Naive thymus-derived CD4-positive, alpha-beta T cell (primary cell): ENCODE measurements at regions not wholly inside any gene's neighbourhood (a gene's known extent, or its start where the extent isn't known, plus 50 kb on each side); places are given as distances from the start of the nearest gene placed in this dataset.
A peak's percentile ranks its signal among the peaks of the same experiment; 100 is the strongest.

Source experiments
- ATAC-seq: fragments of 150-1000 bp; cut with Tn5 transposase; 2 replicates; pipeline ENCODE4 v1.10.0; 2021; ENCODE audit warnings: mild to moderate bottlenecking, moderate library complexity
- CTCF ChIA-PET: fragments of 350-600 bp; sonication (Branson Sonifier 250); formaldehyde crosslinking; loops from one replicate; lab custom pipeline; 2021; ENCODE audit warnings: antibody characterized with exemption; lab: Charles Lee
- POLR2A ChIA-PET: fragments of 350-600 bp; sonication (Branson Sonifier 250); formaldehyde crosslinking; loops from one replicate; lab custom pipeline; 2021; ENCODE audit warnings: antibody characterized with exemption, inconsistent platforms; lab: Charles Lee
- DNase-seq, 9 donors: peaks; one replicate each; pipeline versions ENCODE4 v3.0.0 to v3.0.0-alpha.2; 2020 to 2022; ENCODE audit warnings: mixed read lengths in 1 of 9
- H3K27ac ChIP-seq: one replicate; pipeline ENCODE4 v1.7.0; 2013; ENCODE audit warnings: mild to moderate bottlenecking, low read depth, low read length, moderate library complexity
- H3K27me3 ChIP-seq, 2 donors: one replicate each; pipeline ENCODE4 v1.7.0; 2013; ENCODE audit warnings: low read length in 2 of 2, mild to moderate bottlenecking in 2 of 2, moderate library complexity in 2 of 2; ENCODE audit not compliant: control insufficient read depth in 2 of 2, insufficient read depth in 2 of 2
- H3K36me3 ChIP-seq, 3 experiments: 1 replicate in 2 of 3; 2 replicates in 1 of 3; pipeline ENCODE4 v1.7.0; 2013; ENCODE audit warnings: low read length in 3 of 3, mild to moderate bottlenecking in 3 of 3, moderate library complexity in 1 of 3; ENCODE audit not compliant: insufficient read depth in 3 of 3, control insufficient read depth in 2 of 3
- H3K4me1 ChIP-seq, 2 donors: one replicate each; pipeline ENCODE4 v1.7.0; 2013; ENCODE audit warnings: low read length in 2 of 2, mild to moderate bottlenecking in 2 of 2, moderate library complexity in 1 of 2; ENCODE audit not compliant: control insufficient read depth in 2 of 2, insufficient read depth in 2 of 2
- H3K4me3 ChIP-seq: 2 replicates; pipeline ENCODE4 v1.7.0; 2013; ENCODE audit warnings: mild to moderate bottlenecking, low read length
- H3K9me3 ChIP-seq, 3 experiments: 1 replicate in 2 of 3; 2 replicates in 1 of 3; pipeline ENCODE4 v1.7.0; 2013; ENCODE audit warnings: low read length in 3 of 3; ENCODE audit not compliant: control insufficient read depth in 2 of 3
- H3K27ac Mint-ChIP-seq, 9 donors: one replicate each; pipeline ENCODE4 v1.8.0; 2020 to 2022; ENCODE audit warnings: mixed read lengths in 9 of 9, mild to moderate bottlenecking in 8 of 9, moderate library complexity in 5 of 9, inconsistent platforms in 2 of 9
- H3K27me3 Mint-ChIP-seq, 5 donors: one replicate each; pipeline ENCODE4 v1.8.0; 2021 to 2022; ENCODE audit warnings: mixed read lengths in 5 of 5, mild to moderate bottlenecking in 1 of 5
- H3K36me3 Mint-ChIP-seq, 5 donors: one replicate each; pipeline ENCODE4 v1.8.0; 2020 to 2022; ENCODE audit warnings: mixed read lengths in 5 of 5, mild to moderate bottlenecking in 3 of 5, inconsistent platforms in 1 of 5
- H3K4me1 Mint-ChIP-seq, 7 donors: one replicate each; pipeline ENCODE4 v1.8.0; 2020 to 2022; ENCODE audit warnings: mixed read lengths in 7 of 7, mild to moderate bottlenecking in 3 of 7, inconsistent platforms in 1 of 7
- H3K4me3 Mint-ChIP-seq, 10 donors: one replicate each; pipeline ENCODE4 v1.8.0; 2020 to 2022; ENCODE audit warnings: mild to moderate bottlenecking in 10 of 10, mixed read lengths in 10 of 10, moderate library complexity in 6 of 10, inconsistent platforms in 2 of 10
- H3K9me3 Mint-ChIP-seq, 11 donors: one replicate each; pipeline ENCODE4 v1.8.0; 2020 to 2022; ENCODE audit warnings: mixed read lengths in 11 of 11, mild to moderate bottlenecking in 4 of 11, inconsistent platforms in 1 of 11, moderate library complexity in 1 of 11
- intact Hi-C, 2 donors: fragments of 100-400 bp; cut with micrococcal nuclease; formaldehyde crosslinking; loops; one replicate each; pipeline ENCODE4 v1.15.1; 2023

DNA sequence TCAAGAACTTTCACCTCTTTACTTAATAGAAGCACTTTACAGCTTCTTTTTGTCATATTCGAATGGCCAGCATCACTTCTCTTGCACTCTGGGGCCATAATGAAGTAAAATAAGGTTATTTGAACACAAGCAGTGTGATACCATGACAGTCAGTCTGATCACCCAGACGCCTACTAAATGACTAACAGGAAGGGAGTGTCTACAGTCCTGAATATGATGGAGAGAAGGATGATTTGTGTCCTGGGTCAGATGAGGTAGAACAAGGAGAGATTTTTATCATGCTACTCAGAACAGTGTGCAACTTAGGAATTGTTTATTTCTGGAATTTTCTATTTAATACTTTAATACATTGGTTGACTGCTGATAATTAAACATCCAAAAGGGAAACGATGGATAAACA, 284.2 kb upstream of the F9 start:
- Histone ChIP-seq H3K4me1 (no peaks in the 10 kb centered on the region), H3K36me3 (no peaks in the 10 kb centered on the region), H3K27me3 (no peaks in the 10 kb centered on the region), H3K9me3 (peaks cover 0 to 2% (median 0%) of the 10 kb centered on the region in 3 experiments), H3K27ac (no peak overlapping the region), H3K4me3 (no peak overlapping the region)
- intact Hi-C loops, result no loop called here
- Mint-ChIP-seq H3K4me1 (no peaks in the 10 kb centered on the region), H3K4me3 (no peak overlapping the region), H3K27me3 (no peaks in the 10 kb centered on the region), H3K9me3 (peaks cover 0 to 12% (median 3%) of the 10 kb centered on the region in 11 donors), H3K27ac (no peak overlapping the region), H3K36me3 (no peaks in the 10 kb centered on the region)
- no peak for ATAC-seq
- ChIA-PET POLR2A (no interaction called here), CTCF (no interaction called here)
- DNase-seq, result no peak

DNA sequence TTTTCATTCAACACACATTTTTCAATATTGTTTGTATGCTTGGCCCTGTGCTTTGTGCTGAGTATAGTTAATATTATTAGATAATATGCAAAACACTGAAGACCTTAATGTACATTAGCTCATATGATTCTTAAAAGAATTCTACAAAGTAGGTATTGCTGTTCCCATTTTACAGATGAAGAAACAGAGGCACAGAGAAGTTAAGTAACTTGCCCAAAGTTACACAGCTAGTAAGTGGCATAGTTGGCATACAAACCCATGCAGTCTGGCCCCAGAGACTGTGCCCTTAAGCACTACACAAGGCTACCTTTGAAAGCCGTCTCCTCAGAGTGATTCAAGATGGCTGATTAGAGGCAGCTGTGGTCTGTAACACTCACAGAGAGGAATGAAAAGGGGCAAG, 293.4 kb upstream of the F9 start:
- Mint-ChIP-seq H3K9me3 (peaks cover 0 to 10% (median 4%) of the 10 kb centered on the region in 11 donors), H3K27me3 (peaks cover 0 to 9% (median 0%) of the 10 kb centered on the region in 5 donors), H3K4me1 (no peaks in the 10 kb centered on the region), H3K4me3 (no peak overlapping the region), H3K27ac (no peak overlapping the region), H3K36me3 (no peaks in the 10 kb centered on the region)
- ChIA-PET POLR2A (no interaction called here), CTCF (no interaction called here)
- no peak overlapping the region for H3K27ac ChIP-seq
- ATAC-seq, result no peak
- no peaks in the 10 kb centered on the region for H3K27me3 ChIP-seq
- H3K9me3 ChIP-seq, result no peaks in the 10 kb centered on the region
- intact Hi-C loops, result no loop called here
- H3K4me1 ChIP-seq, result no peaks in the 10 kb centered on the region
- no peak for DNase-seq
- H3K4me3 ChIP-seq, result no peak overlapping the region
- no peaks in the 10 kb centered on the region for H3K36me3 ChIP-seq

DNA sequence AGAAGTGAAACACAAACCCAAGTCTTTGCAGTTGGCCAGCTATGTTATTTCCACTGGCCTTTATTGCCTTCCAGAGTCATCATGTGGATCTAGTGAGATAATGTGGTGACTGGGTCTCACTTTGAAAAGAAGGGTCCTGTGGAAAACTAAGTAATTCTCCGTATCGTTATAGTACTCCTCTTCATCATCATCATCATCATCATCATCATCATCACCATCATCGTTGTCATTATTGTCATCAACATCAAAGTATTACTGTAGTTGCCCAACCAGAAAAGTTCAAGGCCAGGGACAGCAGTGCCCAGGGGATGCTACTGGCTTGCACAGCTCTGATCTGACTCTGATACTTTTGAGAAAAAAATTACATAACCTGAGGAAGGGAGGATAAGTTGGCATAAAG, 295.6 kb upstream of the F9 start:
- no peaks in the 10 kb centered on the region for H3K27me3 ChIP-seq
- Mint-ChIP-seq H3K4me1 (no peaks in the 10 kb centered on the region), H3K4me3 (no peak overlapping the region), H3K36me3 (no peaks in the 10 kb centered on the region), H3K27ac (no peak overlapping the region), H3K9me3 (peaks cover 0 to 10% (median 3%) of the 10 kb centered on the region in 11 donors), H3K27me3 (peaks cover 0 to 9% (median 0%) of the 10 kb centered on the region in 5 donors)
- H3K36me3 ChIP-seq, result no peaks in the 10 kb centered on the region
- no peak overlapping the region for H3K4me3 ChIP-seq
- ATAC-seq (no peak), DNase-seq (no peak)
- intact Hi-C loops, result no loop called here
- no peak overlapping the region for H3K27ac ChIP-seq
- ChIA-PET CTCF (no interaction called here), POLR2A (no interaction called here)
- H3K4me1 ChIP-seq, result no peaks in the 10 kb centered on the region
- H3K9me3 ChIP-seq, result no peaks in the 10 kb centered on the region

DNA sequence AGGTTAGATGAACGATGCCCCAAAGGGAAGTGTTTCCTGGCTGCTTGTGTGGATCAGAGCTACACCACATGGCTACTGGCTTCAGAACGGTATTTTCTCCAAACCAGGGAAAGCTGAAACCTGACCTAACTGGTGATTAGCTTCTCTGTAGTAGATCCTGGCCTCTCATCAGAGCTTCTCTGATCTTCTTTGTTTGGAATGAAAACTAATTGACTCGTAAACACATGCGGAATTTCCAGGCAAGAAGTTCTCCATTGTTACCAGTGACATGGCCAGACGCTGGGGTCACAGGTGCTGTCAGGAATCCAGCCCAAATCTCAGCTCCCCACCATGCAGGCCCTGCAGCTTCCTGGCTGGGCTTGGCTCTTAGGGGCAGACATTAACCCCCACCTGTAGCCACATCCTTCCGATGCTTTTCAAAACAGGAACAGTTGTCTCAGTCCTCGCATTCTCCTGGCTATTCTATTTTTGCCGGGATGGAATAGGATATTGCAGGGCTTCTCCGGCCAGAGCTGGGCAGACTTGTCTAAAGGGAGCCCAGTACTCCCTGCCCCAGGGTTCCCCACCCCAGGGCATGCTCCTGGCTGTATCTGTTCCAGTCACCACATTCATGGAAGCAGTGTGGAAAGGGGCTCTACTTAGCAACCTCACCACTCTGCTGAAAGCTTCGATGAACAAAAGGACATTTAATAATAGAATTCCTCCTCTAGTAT, 305.4 kb upstream of the F9 start:
- intact Hi-C loops, result no loop called here
- no peaks in the 10 kb centered on the region for H3K27me3 ChIP-seq
- ChIA-PET POLR2A (no interaction called here), CTCF (no interaction called here)
- no peak for DNase-seq
- Mint-ChIP-seq H3K4me3 (no peak overlapping the region), H3K27me3 (peaks cover 0 to 12% (median 0%) of the 10 kb centered on the region in 5 donors), H3K27ac (no peak overlapping the region), H3K9me3 (peaks cover 0 to 3% (median 0%) of the 10 kb centered on the region in 11 donors), H3K36me3 (no peaks in the 10 kb centered on the region), H3K4me1 (no peaks in the 10 kb centered on the region)
- ATAC-seq, result no peak
- H3K9me3 ChIP-seq, result no peaks in the 10 kb centered on the region
- no peaks in the 10 kb centered on the region for H3K4me1 ChIP-seq
- no peaks in the 10 kb centered on the region for H3K36me3 ChIP-seq
- H3K27ac ChIP-seq, result no peak overlapping the region
- no peak overlapping the region for H3K4me3 ChIP-seq

DNA sequence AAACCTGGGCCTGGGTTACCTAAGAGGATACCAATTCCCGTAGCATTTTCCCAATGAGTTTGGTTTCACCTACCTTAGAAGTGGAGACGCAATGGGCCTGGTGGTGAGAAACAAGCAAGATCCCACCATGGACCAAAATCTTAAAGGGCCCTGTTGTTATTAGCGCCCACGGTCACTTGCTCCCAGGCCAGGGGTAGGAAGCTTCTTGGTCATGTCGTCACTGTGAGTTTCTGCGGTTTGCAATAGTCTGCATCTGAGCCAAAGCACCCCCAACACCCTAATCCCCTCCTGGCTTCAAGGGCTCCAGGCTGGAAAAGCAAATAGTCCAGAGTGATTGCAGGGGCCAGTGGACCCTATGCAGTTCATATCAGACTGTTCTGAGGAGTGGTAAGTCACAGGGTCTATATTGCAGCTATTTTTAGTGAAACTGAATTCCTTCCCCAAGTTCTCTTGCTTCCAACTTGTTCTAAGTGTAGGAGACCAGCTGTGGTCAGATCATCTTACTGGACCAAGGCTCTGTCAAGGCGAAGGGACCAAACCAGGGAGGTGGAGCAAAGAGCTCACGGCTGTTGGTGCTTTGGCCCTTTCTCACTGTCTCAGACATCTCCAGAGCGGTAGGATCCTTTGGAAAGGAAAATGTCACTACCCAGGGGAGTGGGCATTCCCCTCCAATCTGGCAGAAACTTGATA, 307.9 kb upstream of the F9 start:
- ATAC-seq, result no peak
- Mint-ChIP-seq H3K4me3 (no peak overlapping the region), H3K36me3 (no peaks in the 10 kb centered on the region), H3K9me3 (peaks cover 0 to 3% (median 0%) of the 10 kb centered on the region in 11 donors), H3K4me1 (no peaks in the 10 kb centered on the region), H3K27ac (peak overlapping the region in 1 of 9 donors; percentile 25), H3K27me3 (peaks cover 0 to 10% (median 0%) of the 10 kb centered on the region in 5 donors)
- no peaks in the 10 kb centered on the region for H3K36me3 ChIP-seq
- no peak overlapping the region for H3K4me3 ChIP-seq
- POLR2A ChIA-PET, result no interaction called here
- intact Hi-C loops, result no loop called here
- H3K27me3 ChIP-seq, result no peaks in the 10 kb centered on the region
- H3K9me3 ChIP-seq, result no peaks in the 10 kb centered on the region
- H3K4me1 ChIP-seq, result no peaks in the 10 kb centered on the region
- CTCF ChIA-PET, result no interaction called here
- DNase-seq, result no peak
- H3K27ac ChIP-seq, result no peak overlapping the region

DNA sequence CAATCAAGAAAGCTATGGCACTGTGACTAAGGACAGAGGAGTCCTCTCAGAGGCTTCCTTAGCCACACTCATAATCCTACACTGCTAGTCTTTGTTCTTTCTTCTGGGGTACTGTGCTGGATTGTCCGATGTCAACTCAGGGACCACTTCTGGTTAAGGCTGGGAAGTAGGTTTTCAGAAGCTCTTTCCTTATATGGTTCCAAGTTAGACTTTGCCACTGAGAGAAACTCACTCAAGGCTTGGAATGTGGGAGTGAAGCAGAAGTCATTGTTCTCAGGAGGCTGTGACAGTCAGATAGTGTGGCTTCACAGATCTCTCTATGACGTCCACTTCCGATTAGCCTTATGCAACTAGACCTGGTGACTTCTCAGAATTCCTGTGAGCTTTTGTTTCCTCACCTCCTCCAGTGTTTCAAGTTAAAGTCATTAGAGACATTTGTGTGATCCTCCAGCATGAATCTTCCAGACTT, 317.3 kb upstream of the F9 start:
- no peak overlapping the region for H3K27ac ChIP-seq
- Mint-ChIP-seq H3K9me3 (peaks cover 0 to 7% (median 0%) of the 10 kb centered on the region in 11 donors), H3K27me3 (peaks cover 4 to 10% (median 4%) of the 10 kb centered on the region in 5 donors), H3K27ac (no peak overlapping the region), H3K4me1 (no peaks in the 10 kb centered on the region), H3K4me3 (no peak overlapping the region), H3K36me3 (no peaks in the 10 kb centered on the region)
- ChIA-PET POLR2A (no interaction called here), CTCF (no interaction called here)
- no peak overlapping the region for H3K4me3 ChIP-seq
- H3K9me3 ChIP-seq, result no peaks in the 10 kb centered on the region
- ATAC-seq, result no peak
- intact Hi-C loops, result no loop called here
- H3K27me3 ChIP-seq, result no peaks in the 10 kb centered on the region
- H3K36me3 ChIP-seq, result no peaks in the 10 kb centered on the region
- no peak for DNase-seq
- no peaks in the 10 kb centered on the region for H3K4me1 ChIP-seq
